ENCODE measurements at regions not wholly inside any gene's neighbourhood (a gene's known extent, or its start where the extent isn't known, plus 50 kb on each side); places are given as distances from the start of the nearest gene placed in this dataset.

- DNase-seq: no peak
These were observed 76.7 kb upstream of the PKDCC start for GRCh38 chr2:41970988-41971660.

- no peak for DNase-seq
These were observed 75.6 kb upstream of the PKDCC start for GRCh38 chr2:41972179-41972578.

- DNase-seq: no peak
These were observed 75.0 kb upstream of the PKDCC start for GRCh38 chr2:41972819-41973218.

GRCh38 chr2:41973871-41974270 is 74.0 kb upstream of the PKDCC start:
- DNase-seq: no peak

- DNase-seq: no peak
These were observed 66.4 kb upstream of the PKDCC start for GRCh38 chr2:41981417-41981816.

GRCh38 chr2:41985573-41986095 is 62.2 kb upstream of the PKDCC start:
- DNase-seq: no peak

- no peak for DNase-seq
These were observed 58.2 kb upstream of the PKDCC start for GRCh38 chr2:41989501-41990180.

GRCh38 chr2:41990245-41990644 is 57.6 kb upstream of the PKDCC start:
- no peak for DNase-seq

- DNase-seq: no peak
These were observed 57.1 kb upstream of the PKDCC start for GRCh38 chr2:41990688-41991087.

GRCh38 chr2:41992056-41992642 is 55.7 kb upstream of the PKDCC start:
- DNase-seq: no peak

GRCh38 chr2:41992671-41993434 is 55.0 kb upstream of the PKDCC start:
- DNase-seq: no peak

GRCh38 chr2:41993435-41993925 is 54.3 kb upstream of the PKDCC start:
- no peak for DNase-seq

GRCh38 chr2:41994233-41994637 is 53.6 kb upstream of the PKDCC start:
- DNase-seq: no peak

- no peak for DNase-seq
These were observed 53.2 kb upstream of the PKDCC start for GRCh38 chr2:41994661-41995060.

- no peak for DNase-seq
These were observed 50.3 kb upstream of the PKDCC start for GRCh38 chr2:41997561-41997960.

Measured in NCI-H1694 (cell line).